Esophagus squamous epithelium (tissue), 4 donors: ENCODE measurements at regions not wholly inside any gene's neighbourhood (a gene's known extent, or its start where the extent isn't known, plus 50 kb on each side); places are given as distances from the start of the nearest gene placed in this dataset.

Source experiments
- CTCF ChIP-seq, 6 experiments: fragments of 450-650 bp in 4 of 6; fragments of 200-600 bp in 2 of 6; sonication (generic) in 2 of 6; IDR thresholded peaks; one replicate each; pipeline ENCODE4 v1.5.1; 2016 to 2019; ENCODE audit warnings: antibody characterized with exemption in 6 of 6, mild to moderate bottlenecking in 4 of 6, moderate library complexity in 4 of 6
- POLR2A ChIP-seq, 4 donors: fragments of 450-650 bp; IDR thresholded peaks; one replicate each; pipeline ENCODE4 v1.6.1; 2017; ENCODE audit warnings: antibody characterized with exemption in 4 of 4, mild to moderate bottlenecking in 4 of 4, moderate library complexity in 3 of 4

GRCh38 chr13:70894258-70894657, 786.0 kb upstream of the KLHL1 start:
- TF ChIP-seq CTCF (IDR thresholded peaks at IDR 0.05) (no peak), POLR2A (IDR thresholded peaks at IDR 0.05) (no peak)
